ENCODE measurements at regions not wholly inside any gene's neighbourhood (a gene's known extent, or its start where the extent isn't known, plus 50 kb on each side); places are given as distances from the start of the nearest gene placed in this dataset.
"Not testable (repeated sequence)": the region's sequence is repeated elsewhere in the genome, so short reads cannot be mapped to it uniquely, and the experiment has no call there.

GRCh38 chr3:78096488-78097255, 1056.8 kb downstream of the ROBO2 start:
- TF ChIP-seq, protein P1, sequence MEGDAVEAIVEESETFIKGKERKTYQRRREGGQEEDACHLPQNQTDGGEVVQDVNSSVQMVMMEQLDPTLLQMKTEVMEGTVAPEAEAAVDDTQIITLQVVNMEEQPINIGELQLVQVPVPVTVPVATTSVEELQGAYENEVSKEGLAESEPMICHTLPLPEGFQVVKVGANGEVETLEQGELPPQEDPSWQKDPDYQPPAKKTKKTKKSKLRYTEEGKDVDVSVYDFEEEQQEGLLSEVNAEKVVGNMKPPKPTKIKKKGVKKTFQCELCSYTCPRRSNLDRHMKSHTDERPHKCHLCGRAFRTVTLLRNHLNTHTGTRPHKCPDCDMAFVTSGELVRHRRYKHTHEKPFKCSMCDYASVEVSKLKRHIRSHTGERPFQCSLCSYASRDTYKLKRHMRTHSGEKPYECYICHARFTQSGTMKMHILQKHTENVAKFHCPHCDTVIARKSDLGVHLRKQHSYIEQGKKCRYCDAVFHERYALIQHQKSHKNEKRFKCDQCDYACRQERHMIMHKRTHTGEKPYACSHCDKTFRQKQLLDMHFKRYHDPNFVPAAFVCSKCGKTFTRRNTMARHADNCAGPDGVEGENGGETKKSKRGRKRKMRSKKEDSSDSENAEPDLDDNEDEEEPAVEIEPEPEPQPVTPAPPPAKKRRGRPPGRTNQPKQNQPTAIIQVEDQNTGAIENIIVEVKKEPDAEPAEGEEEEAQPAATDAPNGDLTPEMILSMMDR (IDR thresholded peaks at IDR 0.05; ENCODE audit: insufficient read depth, low read depth, low read length, missing control alignments) = no peak
- DNase-seq (ENCODE audit: low read depth) = no peak
- no peak overlapping the region for H3K4me3 ChIP-seq (ENCODE audit: low read length)

GRCh38 chr3:78098367-78098766, 1058.5 kb downstream of the ROBO2 start:
- DNase-seq (ENCODE audit: low read depth) = no peak
- H3K4me3 ChIP-seq (ENCODE audit: low read length) = no peak overlapping the region
- TF ChIP-seq, protein P1 (IDR thresholded peaks at IDR 0.05; ENCODE audit: insufficient read depth, low read depth, low read length, missing control alignments) = no peak

- no peak overlapping the region for H3K4me3 ChIP-seq (ENCODE audit: low read length)
- no peak for DNase-seq (ENCODE audit: low read depth)
- TF ChIP-seq, protein P1 (IDR thresholded peaks at IDR 0.05; ENCODE audit: insufficient read depth, low read depth, low read length, missing control alignments) = no peak
These were observed 1061.5 kb downstream of the ROBO2 start for GRCh38 chr3:78101384-78101783.

DNA sequence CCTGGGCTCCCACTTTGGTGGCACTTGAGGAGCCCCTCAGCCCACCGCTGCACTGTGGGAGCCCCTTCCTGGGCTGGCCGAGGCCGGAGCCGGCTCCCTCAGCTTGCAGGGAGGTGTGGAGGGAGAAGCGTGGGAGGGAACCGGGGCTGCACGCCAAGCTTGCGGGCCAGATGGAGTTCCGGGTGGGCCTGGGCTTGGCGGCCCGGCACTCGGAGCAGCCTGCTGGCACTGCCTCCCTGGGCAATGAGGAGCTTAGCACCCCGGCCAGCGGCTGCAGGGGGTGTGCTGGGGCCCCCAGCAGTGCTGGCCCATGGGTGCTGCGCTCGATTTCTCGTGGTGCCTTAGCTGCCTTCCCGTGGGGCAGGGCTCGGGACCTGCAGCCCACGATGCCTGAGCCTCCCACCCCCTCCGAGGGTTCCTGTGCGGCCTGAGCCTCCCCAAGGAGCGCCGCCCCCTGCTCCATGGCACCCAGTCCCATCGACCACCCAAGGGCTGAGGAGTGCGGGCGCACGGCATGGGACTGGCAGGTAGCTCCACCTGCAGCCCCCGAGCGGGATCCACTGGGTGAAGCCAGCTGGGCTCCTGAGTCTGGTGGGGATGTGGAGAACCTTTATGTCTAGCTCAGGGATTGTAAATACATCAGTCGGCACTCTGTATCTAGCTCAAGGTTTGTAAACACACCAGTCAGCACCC, 1068.5 kb downstream of the ROBO2 start:
- not testable (repeated sequence) for DNase-seq (ENCODE audit: low read depth); H3K4me3 ChIP-seq (ENCODE audit: low read length)

GRCh38 chr3:78112291-78113010, 1072.6 kb downstream of the ROBO2 start:
- TF ChIP-seq, protein P1 (IDR thresholded peaks at IDR 0.05; ENCODE audit: insufficient read depth, low read depth, low read length, missing control alignments) = no peak
- no peak overlapping the region for H3K4me3 ChIP-seq (ENCODE audit: low read length)
- DNase-seq (ENCODE audit: low read depth) = no peak

- no peak for DNase-seq (ENCODE audit: low read depth)
- TF ChIP-seq, protein P1 (IDR thresholded peaks at IDR 0.05; ENCODE audit: insufficient read depth, low read depth, low read length, missing control alignments) = no peak
These were observed 1076.1 kb downstream of the ROBO2 start for GRCh38 chr3:78115983-78116382.

DNA sequence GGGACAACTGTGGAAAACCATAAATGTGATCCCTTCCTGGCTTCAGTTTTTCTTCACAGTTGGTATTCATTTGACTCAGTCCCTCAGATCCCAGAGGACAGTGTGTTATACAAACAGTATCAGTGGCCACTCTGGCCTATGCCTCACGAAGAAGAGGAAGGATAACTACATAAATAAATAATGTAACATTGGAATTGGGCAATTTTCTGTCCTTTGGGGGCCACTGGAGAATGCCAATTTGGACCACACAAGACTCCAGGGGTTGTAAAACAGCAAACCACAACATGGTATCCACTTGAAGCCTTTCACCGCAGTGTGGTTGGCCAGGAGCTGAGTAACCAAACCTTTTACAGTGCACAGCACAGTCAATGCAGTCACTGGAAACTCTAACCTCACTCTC, 1077.0 kb downstream of the ROBO2 start:
- TF ChIP-seq, protein P1 (IDR thresholded peaks at IDR 0.05; ENCODE audit: insufficient read depth, low read depth, low read length, missing control alignments) = no peak
- no peak for DNase-seq (ENCODE audit: low read depth)
- no peak overlapping the region for H3K4me3 ChIP-seq (ENCODE audit: low read length)

More at GRCh38 chr3:78115983-78116382, 1076.1 kb downstream of the ROBO2 start:
- no peak overlapping the region for H3K4me3 ChIP-seq (ENCODE audit: low read length)
